Erythroblast (primary cell): ENCODE measurements at regions not wholly inside any gene's neighbourhood (a gene's known extent, or its start where the extent isn't known, plus 50 kb on each side); places are given as distances from the start of the nearest gene placed in this dataset.

Experiments used
- GATA1 ChIP-seq: IDR thresholded peaks from 2 replicates; pipeline ENCODE4 v1.6.1; 2011; ENCODE audit warnings: low read depth, mild to moderate bottlenecking, control low read depth, low read length, moderate library complexity
- POLR2A ChIP-seq: IDR thresholded peaks from 2 replicates; pipeline ENCODE4 v1.6.1; 2011; ENCODE audit warnings: mild to moderate bottlenecking, low read length

- TF ChIP-seq POLR2A (no peak), GATA1 (no peak)
These were observed 673.4 kb upstream of the MEF2C start for GRCh38 chr5:89556215-89556913.
